Right ventricle myocardium superior (tissue), 1 donor: ENCODE measurements at regions not wholly inside any gene's neighbourhood (a gene's known extent, or its start where the extent isn't known, plus 50 kb on each side); places are given as distances from the start of the nearest gene placed in this dataset.
A peak's percentile ranks its signal among the peaks of the same experiment; 100 is the strongest.

Experiments used
- ATAC-seq: fragments of 200-7000 bp; cut with Tn5 transposase; one replicate; pipeline ENCODE4 v1.9.1; 2020; ENCODE audit warnings: mild to moderate bottlenecking; ENCODE audit not compliant: poor library complexity
- DNase-seq: peaks from one replicate; pipeline ENCODE4 v3.0.0-alpha.2; 2020
- intact Hi-C: fragments of 100-400 bp; cut with DNase I; formaldehyde crosslinking; loops from one replicate; pipeline ENCODE4 v1.11.2; 2022
- donor health status: DM: no; HTN: yes; CAD: no; lungs with severe emphysema.

GRCh38 chr10:113423981-113424721, 128.7 kb upstream of the HABP2 start:
- intact Hi-C loops = no loop called here
- DNase-seq = no peak
- peak; percentile 59 for ATAC-seq

DNA sequence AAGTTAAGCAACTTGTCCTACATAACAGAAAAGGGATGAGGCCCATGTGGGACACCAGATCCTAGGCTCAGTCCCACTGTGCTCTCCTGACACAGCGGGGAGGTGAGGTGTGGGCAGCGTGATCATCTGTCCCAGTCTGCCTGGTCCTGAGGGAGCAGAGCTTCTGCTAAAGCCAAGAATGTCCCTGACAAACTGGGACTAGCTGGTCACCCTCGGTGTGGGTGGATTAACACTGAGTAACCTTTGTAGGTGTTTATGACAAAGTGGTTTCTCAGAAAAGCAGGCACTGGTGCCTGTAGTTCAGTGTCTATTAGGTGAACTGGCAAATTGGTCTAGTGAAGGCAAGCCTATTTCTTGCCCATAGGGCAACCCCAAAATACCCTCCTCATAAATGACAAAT, 127.8 kb upstream of the HABP2 start:
- no peak for DNase-seq
- intact Hi-C loops = no loop called here
- peak; percentile 24 for ATAC-seq

- DNase-seq (no peak), ATAC-seq (peak; percentile 77)
- intact Hi-C loops = no loop called here
Measured at GRCh38 chr10:113425541-113425951, 127.3 kb upstream of the HABP2 start.

DNA sequence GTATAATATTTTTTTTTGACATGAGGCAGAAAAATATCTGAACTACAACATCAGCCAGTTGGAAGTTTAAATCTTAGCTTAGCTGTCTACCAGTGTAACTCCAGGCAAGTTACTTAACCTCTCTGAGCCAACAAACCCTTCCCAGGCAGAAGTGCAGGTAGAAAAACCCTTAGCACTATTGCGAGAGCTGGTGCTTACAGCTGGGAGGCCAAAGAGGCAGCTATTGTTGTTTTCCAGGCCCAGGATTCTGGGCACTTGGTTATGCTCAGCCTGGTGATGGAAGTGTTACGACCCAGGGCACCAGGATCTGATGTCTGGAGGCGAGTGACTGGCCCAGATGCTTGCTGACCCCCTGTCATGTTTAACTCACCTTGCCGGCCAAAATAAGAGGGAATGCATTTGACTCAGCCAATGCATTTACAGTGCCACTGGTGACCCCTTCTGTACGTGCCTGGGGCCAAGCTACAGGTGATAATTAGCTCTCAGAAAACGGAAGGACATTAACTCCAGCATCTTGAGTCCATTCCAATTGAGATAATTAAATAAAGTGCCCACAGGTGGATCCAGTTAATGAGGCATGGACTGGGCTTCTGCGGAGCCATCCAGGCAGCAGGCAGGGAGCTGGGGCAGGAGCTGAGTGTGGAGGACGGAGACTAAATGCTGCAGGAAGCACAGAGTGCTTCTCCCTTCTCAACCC, 126.5 kb upstream of the HABP2 start:
- ATAC-seq (no peak), DNase-seq (no peak)
- intact Hi-C loops = no loop called here

- DNase-seq = no peak
- no peak for ATAC-seq
- intact Hi-C loops = no loop called here
Measured at GRCh38 chr10:113427236-113427735, 125.6 kb upstream of the HABP2 start.

DNA sequence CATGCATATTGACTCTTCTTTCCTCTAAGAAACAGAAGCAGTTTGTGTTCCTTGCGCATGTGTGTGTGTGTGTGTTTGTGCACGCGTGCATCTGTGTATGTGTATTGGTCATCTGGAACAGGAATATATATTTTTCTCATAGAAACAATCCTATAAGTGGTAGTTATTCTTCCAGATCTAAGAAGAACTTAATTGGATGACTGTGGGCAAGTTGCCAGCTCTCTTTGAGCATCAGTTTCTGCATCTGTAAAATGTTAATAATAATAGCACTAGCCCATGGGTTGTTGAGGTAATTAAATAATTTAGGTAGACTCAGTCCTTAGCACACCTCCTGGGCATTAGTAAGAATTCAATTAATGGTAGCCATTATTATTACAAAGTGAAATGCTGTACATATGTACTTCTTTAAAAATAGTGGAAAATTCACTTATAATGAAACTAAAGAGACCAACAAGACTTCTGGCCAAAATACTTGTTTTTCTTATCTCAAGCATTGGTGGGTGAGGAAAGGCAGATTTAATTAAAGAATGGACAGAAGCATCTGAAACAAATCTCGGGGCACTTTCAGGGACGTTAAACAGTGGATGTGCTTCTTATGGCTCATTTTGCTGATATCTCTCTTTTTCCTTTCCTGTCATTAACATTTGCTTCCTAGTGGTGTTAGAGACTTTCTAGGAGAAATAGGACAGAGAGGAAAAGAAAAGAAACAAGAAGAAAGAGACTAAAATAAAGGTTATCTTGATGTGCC, 124.9 kb upstream of the HABP2 start:
- no peak for ATAC-seq
- intact Hi-C loops = no loop called here
- DNase-seq = no peak

- intact Hi-C loops = no loop called here
- DNase-seq = no peak
- ATAC-seq = no peak
Measured at GRCh38 chr10:113430634-113431397, 122.0 kb upstream of the HABP2 start.

- no peak for ATAC-seq
- intact Hi-C loops = no loop called here
- no peak for DNase-seq
Measured at GRCh38 chr10:113431398-113432160, 121.3 kb upstream of the HABP2 start.

GRCh38 chr10:113433711-113434110, 119.1 kb upstream of the HABP2 start:
- intact Hi-C loops = no loop called here
- ATAC-seq = no peak
- no peak for DNase-seq

DNA sequence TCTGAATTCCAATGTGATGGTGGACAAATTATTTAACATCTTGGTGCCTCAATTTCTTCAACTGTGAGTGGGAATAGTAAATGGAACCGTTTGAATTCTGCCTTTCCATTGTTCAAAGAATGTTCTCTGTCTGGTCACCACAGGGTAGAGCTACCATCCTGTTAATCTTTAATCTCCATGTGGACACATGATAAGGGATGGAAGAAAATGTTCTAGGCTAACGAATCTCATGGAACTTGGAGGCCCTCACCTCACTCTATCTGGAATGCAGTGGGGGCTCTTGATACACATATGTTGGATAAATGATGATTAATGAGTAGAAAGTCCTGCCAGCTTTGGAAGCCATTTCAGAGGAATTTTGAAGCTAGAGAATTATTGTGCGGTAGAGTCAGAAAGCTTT, 118.5 kb upstream of the HABP2 start:
- no peak for ATAC-seq
- no peak for DNase-seq
- intact Hi-C loops = no loop called here

DNA sequence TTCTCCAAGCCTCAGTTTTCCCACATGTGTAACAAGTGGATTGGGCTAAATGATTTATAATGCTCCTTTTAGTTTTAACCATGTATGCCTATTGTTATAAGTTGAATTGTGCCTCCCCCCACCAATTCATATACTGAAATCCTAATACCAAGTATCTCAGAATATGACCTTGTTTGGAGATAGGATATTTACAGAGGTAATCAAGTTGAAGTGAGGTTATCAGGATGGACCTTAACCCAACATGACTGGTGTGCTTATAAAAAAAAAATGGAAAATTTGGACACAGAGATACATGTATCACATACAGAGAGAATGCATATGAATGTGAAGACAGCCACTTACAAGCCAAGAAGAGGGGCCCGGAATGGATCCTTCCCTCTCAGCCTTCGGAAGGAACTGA, 117.9 kb upstream of the HABP2 start:
- no peak for DNase-seq
- no peak for ATAC-seq
- intact Hi-C loops = no loop called here

DNA sequence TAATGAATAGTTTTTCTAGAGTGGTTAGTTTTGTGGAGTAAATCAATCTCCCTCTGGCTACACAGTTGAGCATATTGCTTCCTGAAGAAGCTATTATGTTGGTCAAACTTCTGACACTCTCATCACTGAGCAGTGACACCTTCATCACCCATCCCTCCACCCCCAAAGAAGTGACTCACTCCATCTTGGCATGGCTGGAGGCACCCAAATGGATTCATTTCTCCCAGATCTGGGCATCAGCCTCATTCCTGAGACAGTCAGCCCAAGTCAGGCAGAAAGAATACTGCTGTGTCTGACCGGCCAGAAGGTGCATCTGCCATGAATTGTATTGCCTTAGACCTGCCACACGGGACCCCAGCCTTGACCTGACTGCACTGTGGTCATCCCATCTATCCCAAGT, 117.0 kb upstream of the HABP2 start:
- intact Hi-C loops = no loop called here
- no peak for DNase-seq
- no peak for ATAC-seq

DNA sequence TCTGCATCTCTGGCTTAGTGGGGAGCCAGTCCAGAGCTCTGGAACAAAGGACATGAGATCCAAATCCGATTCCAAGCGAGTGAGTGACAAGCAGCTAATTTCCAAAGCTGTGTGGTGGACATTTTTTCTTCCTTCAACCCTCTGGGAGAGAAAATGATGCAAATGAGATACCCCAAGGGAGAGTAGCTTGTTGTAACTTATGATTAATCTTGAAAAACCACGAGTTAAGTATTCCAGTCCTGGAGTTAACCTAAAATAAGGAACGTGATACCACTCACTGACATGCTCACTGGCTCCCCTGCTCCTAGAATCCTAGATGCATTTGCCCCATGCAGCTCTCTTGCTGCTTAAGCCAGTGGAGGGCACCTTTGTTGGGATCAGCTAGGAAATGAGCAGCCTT, 116.0 kb upstream of the HABP2 start:
- DNase-seq (no peak), ATAC-seq (no peak)
- intact Hi-C loops = no loop called here

GRCh38 chr10:113438652-113439051, 114.2 kb upstream of the HABP2 start:
- DNase-seq = no peak
- intact Hi-C loops = no loop called here
- no peak for ATAC-seq

GRCh38 chr10:113441220-113441619, 111.6 kb upstream of the HABP2 start:
- intact Hi-C loops = no loop called here
- no peak for DNase-seq
- no peak for ATAC-seq

DNA sequence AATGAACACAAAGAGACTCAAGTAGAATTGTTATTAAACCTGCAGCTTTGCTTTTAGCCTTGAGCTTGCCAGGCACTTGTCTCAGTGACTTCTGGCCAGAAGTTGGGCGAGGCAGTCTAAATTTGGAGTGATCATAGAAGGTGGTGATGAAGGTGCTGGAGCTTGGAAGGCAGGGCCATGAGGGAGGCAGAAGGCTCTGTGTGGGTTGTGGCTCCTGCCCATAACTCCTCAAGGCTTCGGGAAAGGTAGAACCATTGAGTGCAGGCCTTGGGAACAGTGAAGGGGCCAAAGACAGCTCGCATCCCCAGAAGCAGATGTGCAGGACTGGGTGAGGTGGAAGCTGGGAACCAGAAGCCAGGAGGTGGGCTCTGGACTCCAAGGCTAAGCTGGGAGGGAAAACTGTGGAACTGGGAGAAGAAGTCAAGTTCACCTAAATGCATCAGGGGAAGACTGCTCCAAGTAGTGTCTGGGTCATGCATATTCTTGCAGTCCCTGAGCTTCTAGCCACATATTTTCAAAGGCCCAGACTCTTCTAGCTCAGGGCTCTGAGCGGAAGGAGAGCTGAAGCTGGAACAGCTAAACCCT, 111.1 kb upstream of the HABP2 start:
- no peak for ATAC-seq
- DNase-seq = no peak
- intact Hi-C loops = no loop called here

DNA sequence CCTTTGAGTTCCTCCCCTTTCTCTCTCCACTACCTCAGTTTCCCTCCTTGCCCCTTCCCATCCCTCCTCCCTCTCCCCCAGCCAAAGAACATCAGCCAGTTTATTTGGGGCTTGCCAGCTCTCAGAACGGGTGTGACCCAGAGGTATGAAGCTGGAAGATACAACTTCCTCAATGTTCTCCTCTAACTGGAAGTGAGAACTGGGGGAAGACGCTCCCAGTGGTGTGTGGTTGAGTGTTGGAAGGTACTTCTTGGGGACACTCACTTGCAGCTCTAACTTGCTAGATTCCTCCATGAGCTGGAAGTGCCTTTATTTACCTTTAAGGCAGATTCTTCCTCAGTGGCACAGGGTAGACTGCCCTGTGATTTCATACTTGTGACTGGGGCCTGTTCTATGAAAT, 110.5 kb upstream of the HABP2 start:
- intact Hi-C loops = no loop called here
- no peak for DNase-seq
- ATAC-seq = no peak
